HFFc6 (cell line): ENCODE measurements at regions not wholly inside any gene's neighbourhood (a gene's known extent, or its start where the extent isn't known, plus 50 kb on each side); places are given as distances from the start of the nearest gene placed in this dataset.

ENCODE experiments used
- DNase-seq: peaks from one replicate; pipeline ENCODE4 v3.0.0-alpha.2; 2018
- H3K27ac Mint-ChIP-seq: 2 replicates; pipeline ENCODE4 v1.8.0; 2020; ENCODE audit warnings: mild to moderate bottlenecking, mixed read lengths
- H3K27me3 Mint-ChIP-seq: 2 replicates; pipeline ENCODE4 v1.8.0; 2021; ENCODE audit warnings: mild to moderate bottlenecking, moderate library complexity, mixed read lengths; ENCODE audit not compliant: insufficient read depth
- H3K36me3 Mint-ChIP-seq: 2 replicates; pipeline ENCODE4 v1.8.0; 2021; ENCODE audit warnings: low read depth, mixed read lengths
- H3K4me1 Mint-ChIP-seq: 2 replicates; pipeline ENCODE4 v1.8.0; 2020; ENCODE audit warnings: low read depth, mixed read lengths
- H3K4me3 Mint-ChIP-seq: 2 replicates; pipeline ENCODE4 v1.8.0; 2020; ENCODE audit warnings: mild to moderate bottlenecking, moderate library complexity, mixed read lengths
- H3K9me3 Mint-ChIP-seq: 2 replicates; pipeline ENCODE4 v1.8.0; 2020; ENCODE audit warnings: mild to moderate bottlenecking, mixed read lengths
- TF ChIP-seq, protein P1 (sequence below): fragments of 200-600 bp; sonication (generic); IDR thresholded peaks from 2 replicates; pipeline ENCODE4 v1.5.0; 2021; ENCODE audit warnings: antibody characterized with exemption, mild to moderate bottlenecking

DNA sequence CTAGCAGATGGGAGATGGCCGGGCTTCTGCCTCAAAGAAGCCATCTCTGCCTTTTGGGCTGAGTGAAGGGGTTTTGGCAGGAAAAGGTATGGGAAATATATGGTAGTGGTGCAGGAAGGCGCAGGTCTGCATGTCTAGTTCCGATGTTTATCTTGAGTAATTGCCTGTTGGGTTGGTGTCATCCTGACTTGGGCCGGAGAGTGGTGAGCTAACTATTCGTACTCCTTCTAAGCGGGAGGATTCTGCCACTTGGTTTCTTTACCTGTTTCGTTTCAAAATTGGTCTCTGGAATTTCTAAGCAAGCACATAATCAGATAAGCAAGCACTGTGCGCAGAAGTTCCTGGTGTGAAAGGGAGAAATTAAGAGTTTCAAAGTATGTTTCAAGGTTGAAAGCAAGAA, 229.6 kb downstream of the SAMD5 start:
- no peak for DNase-seq
- Mint-ChIP-seq H3K9me3 (peaks cover 32% of the 10 kb centered on the region), H3K4me1 (no peaks in the 10 kb centered on the region), H3K36me3 (no peaks in the 10 kb centered on the region), H3K27ac (no peak overlapping the region), H3K27me3 (no peaks in the 10 kb centered on the region; the same call in 1 of the 2 replicates), H3K4me3 (no peak overlapping the region)
- TF ChIP-seq, protein P1, sequence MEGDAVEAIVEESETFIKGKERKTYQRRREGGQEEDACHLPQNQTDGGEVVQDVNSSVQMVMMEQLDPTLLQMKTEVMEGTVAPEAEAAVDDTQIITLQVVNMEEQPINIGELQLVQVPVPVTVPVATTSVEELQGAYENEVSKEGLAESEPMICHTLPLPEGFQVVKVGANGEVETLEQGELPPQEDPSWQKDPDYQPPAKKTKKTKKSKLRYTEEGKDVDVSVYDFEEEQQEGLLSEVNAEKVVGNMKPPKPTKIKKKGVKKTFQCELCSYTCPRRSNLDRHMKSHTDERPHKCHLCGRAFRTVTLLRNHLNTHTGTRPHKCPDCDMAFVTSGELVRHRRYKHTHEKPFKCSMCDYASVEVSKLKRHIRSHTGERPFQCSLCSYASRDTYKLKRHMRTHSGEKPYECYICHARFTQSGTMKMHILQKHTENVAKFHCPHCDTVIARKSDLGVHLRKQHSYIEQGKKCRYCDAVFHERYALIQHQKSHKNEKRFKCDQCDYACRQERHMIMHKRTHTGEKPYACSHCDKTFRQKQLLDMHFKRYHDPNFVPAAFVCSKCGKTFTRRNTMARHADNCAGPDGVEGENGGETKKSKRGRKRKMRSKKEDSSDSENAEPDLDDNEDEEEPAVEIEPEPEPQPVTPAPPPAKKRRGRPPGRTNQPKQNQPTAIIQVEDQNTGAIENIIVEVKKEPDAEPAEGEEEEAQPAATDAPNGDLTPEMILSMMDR = no peak

- H3K27ac Mint-ChIP-seq = no peak overlapping the region
- H3K27me3 Mint-ChIP-seq = no peaks in the 10 kb centered on the region; the same call in 1 of the 2 replicates
- no peak for DNase-seq
- peaks cover 27% of the 10 kb centered on the region for H3K9me3 Mint-ChIP-seq
- no peaks in the 10 kb centered on the region for H3K4me1 Mint-ChIP-seq
- H3K4me3 Mint-ChIP-seq = no peak overlapping the region
- TF ChIP-seq, protein P1 = no peak
- no peaks in the 10 kb centered on the region for H3K36me3 Mint-ChIP-seq
These were observed 230.1 kb downstream of the SAMD5 start for GRCh38 chr6:147738516-147739162.

DNA sequence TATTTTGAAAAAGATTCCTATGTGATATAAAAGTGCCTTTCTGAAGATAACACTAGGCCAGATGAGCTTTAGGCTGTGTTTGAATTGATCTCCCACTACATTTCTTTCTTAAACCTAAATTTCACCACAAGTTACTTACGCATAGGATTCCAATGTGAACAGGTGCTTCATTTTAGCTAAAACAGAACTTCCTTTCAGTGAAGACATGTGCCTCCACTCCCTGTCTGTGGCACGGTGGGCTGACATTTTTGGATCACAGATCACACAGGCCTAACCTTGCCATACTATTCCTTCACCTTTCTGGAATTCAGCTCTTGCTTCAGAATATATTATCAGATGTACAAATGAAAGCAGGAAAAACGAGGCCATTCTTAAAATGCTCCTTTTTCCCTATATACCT, 231.8 kb downstream of the SAMD5 start:
- Mint-ChIP-seq H3K27me3 (no peaks in the 10 kb centered on the region), H3K9me3 (peaks cover 19% of the 10 kb centered on the region), H3K4me3 (no peak overlapping the region), H3K4me1 (no peaks in the 10 kb centered on the region), H3K27ac (no peak overlapping the region), H3K36me3 (no peaks in the 10 kb centered on the region)
- no peak for DNase-seq
- TF ChIP-seq, protein P1 = no peak

- TF ChIP-seq, protein P1 = no peak
- Mint-ChIP-seq H3K36me3 (no peaks in the 10 kb centered on the region), H3K4me3 (no peak overlapping the region), H3K27me3 (no peaks in the 10 kb centered on the region), H3K4me1 (no peaks in the 10 kb centered on the region), H3K27ac (no peak overlapping the region), H3K9me3 (peaks cover 24% of the 10 kb centered on the region)
- no peak for DNase-seq
These were observed 232.4 kb downstream of the SAMD5 start for GRCh38 chr6:147740916-147741315.

- no peak for DNase-seq
- H3K9me3 Mint-ChIP-seq = peaks cover 29% of the 10 kb centered on the region
- H3K36me3 Mint-ChIP-seq = no peaks in the 10 kb centered on the region
- no peak overlapping the region for H3K27ac Mint-ChIP-seq
- TF ChIP-seq, protein P1 = no peak
- H3K4me1 Mint-ChIP-seq = no peaks in the 10 kb centered on the region
- no peak overlapping the region for H3K4me3 Mint-ChIP-seq
- no peaks in the 10 kb centered on the region for H3K27me3 Mint-ChIP-seq
These were observed 232.9 kb downstream of the SAMD5 start for GRCh38 chr6:147741389-147741788.
